ENCODE measurements at regions not wholly inside any gene's neighbourhood (a gene's known extent, or its start where the extent isn't known, plus 50 kb on each side); places are given as distances from the start of the nearest gene placed in this dataset.

- DNase-seq (ENCODE audit: low spot score) (no peak), ATAC-seq (no peak), FAIRE-seq (no peak)
- Histone ChIP-seq H3K4me1 (ENCODE audit: insufficient read depth, low read length) (no peaks in the 10 kb centered on the region), H3K4me3 (replicated peaks in 1 of 3; ENCODE audit: insufficient read depth in 1 of 3, low read depth in 2 of 3, low read length in 3 of 3) (no peak overlapping the region), H3K9me3 (ENCODE audit: low read length) (no peaks in the 10 kb centered on the region), H3K36me3 (replicated peaks in 1 of 2; ENCODE audit: control insufficient read depth in 1 of 2, insufficient read depth in 2 of 2, low read length in 2 of 2) (no peaks in the 10 kb centered on the region), H3K79me2 (ENCODE audit: insufficient read depth, low read length) (no peaks in the 10 kb centered on the region), H3K4me2 (ENCODE audit: low read depth, low read length) (no peak overlapping the region), H3K9ac (ENCODE audit: insufficient read depth, low read depth, low read length) (no peak overlapping the region), H3K27me3 (ENCODE audit: control insufficient read depth in 1 of 2, insufficient read depth in 2 of 2, low read length in 2 of 2) (peaks cover 1 to 6% of the 10 kb centered on the region in 2 experiments; a peak in 3 of 5 replicates), H3K27ac (ENCODE audit: extremely low read length, insufficient read depth, low read length) (no peak overlapping the region), H2AFZ (ENCODE audit: low read length) (no peak overlapping the region), H4K20me1 (ENCODE audit: insufficient read depth, low read length) (no peaks in the 10 kb centered on the region)
- TF ChIP-seq NFIB (CRISPR knock-in tag; IDR thresholded peaks at IDR 0.05; ENCODE audit: borderline replicate concordance) (no peak), ZNF414 (CRISPR knock-in tag; IDR thresholded peaks at IDR 0.05) (no peak), ZNF530 (CRISPR knock-in tag; IDR thresholded peaks at IDR 0.05; ENCODE audit: low read depth) (no peak), KIAA2018 (CRISPR knock-in tag; IDR thresholded peaks at IDR 0.05; ENCODE audit: borderline replicate concordance) (no peak), ZNF282 (IDR thresholded peaks at IDR 0.05; ENCODE audit: partially characterized antibody) (no peak), TBL1XR1 (IDR thresholded peaks at IDR 0.05; ENCODE audit: borderline replicate concordance, low read length, partially characterized antibody) (no peak), CEBPZ (IDR thresholded peaks at IDR 0.05; ENCODE audit: low read length) (no peak), THAP11 (CRISPR knock-in tag; IDR thresholded peaks at IDR 0.05) (no peak), ZNF205 (CRISPR knock-in tag; IDR thresholded peaks at IDR 0.05) (no peak), CEBPG (CRISPR knock-in tag; IDR thresholded peaks at IDR 0.05) (no peak), BHLHE40 (IDR thresholded peaks at IDR 0.05; ENCODE audit: low read length) (no peak)
- in situ Hi-C loops (cut with HindIII; ENCODE audit: extremely low pct_ligation_motif_present, low pct_unique_long_range_greater_than_20kb): no loop called here
- CTCF ChIA-PET (ENCODE audit: low intra/inter-chr PET ratio, low total read pairs): no interaction called here
- POLR2A ChIA-PET: no interaction called here
- BruUV-seq (replicated peaks): no TSS peak
- intact Hi-C loops (cut with micrococcal nuclease; ENCODE audit: unreplicated experiment): no loop called here
- WGBS (ENCODE audit: low lambda C conversion rate): 34% methylated on average over 9 of the region's 9 CpGs
These were observed 1173.2 kb downstream of the BRD1 start for GRCh38 chr22:48654492-48654891.

Measured in HepG2 (cell line).